ENCODE measurements at regions not wholly inside any gene's neighbourhood (a gene's known extent, or its start where the extent isn't known, plus 50 kb on each side); places are given as distances from the start of the nearest gene placed in this dataset.
"Not testable (repeated sequence)": the region's sequence is repeated elsewhere in the genome, so short reads cannot be mapped to it uniquely, and the experiment has no call there.

GRCh38 chr5:96548905-96549304 lies 113.3 kb upstream of the CAST start:
- Mint-ChIP-seq H3K4me3 (ENCODE audit: low read depth) (no peak overlapping the region), H3K27me3 (peaks cover 2% of the 10 kb centered on the region), H3K4me1 (ENCODE audit: low read depth) (peaks cover 1% of the 10 kb centered on the region), H3K27ac (no peak overlapping the region), H3K9me3 (ENCODE audit: low read depth) (peaks cover 10% of the 10 kb centered on the region), H3K36me3 (ENCODE audit: insufficient read depth) (no peaks in the 10 kb centered on the region)
- DNase-seq (ENCODE audit: low spot score, unreplicated experiment): no peak
- no peak for TF ChIP-seq CTCF (IDR thresholded peaks at IDR 0.05; ENCODE audit: unreplicated experiment)

DNA sequence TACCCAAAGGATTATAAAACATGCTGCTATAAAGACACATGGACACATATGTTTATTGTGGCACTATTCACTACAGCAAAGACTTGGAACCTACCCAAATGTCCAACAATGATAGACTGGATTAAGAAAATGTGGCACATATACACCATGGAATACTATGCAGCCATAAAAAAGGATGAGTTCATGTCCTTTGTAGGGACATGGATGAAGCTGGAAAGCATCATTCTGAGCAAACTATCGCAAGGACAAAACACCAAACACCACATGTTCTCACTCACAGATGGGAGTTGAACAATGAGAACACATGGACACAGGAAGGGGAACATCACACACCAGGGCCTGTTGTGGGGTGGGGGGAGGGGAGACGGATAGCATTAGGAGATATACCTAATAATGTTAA lies 101.3 kb upstream of the CAST start:
- DNase-seq (ENCODE audit: low spot score, unreplicated experiment); H3K36me3 Mint-ChIP-seq (ENCODE audit: insufficient read depth); H3K4me1 Mint-ChIP-seq (ENCODE audit: low read depth); H3K4me3 Mint-ChIP-seq (ENCODE audit: low read depth); H3K9me3 Mint-ChIP-seq (ENCODE audit: low read depth); H3K27me3 Mint-ChIP-seq; H3K27ac Mint-ChIP-seq: not testable (repeated sequence)

DNA sequence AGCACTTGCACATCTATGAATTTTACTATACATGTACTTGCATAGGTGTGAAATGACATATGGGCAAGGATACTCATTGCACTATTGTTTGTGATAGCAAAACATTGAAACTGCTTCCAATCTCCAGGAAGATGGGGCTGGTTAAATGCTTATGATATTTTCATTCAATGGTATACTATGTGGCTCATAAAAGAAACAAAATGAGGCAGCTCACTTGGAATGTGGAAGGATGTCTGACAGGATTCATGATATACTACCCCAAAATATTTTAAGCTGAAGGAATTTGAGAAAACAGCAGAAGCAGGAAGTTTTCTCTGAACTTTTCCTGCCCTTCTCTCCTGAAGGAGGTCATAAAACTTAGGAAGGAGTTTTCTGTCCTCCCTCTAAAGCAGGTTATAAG lies 99.6 kb upstream of the CAST start:
- H3K27ac Mint-ChIP-seq: no peak overlapping the region
- TF ChIP-seq CTCF (IDR thresholded peaks at IDR 0.05; ENCODE audit: unreplicated experiment): no peak
- no peak for DNase-seq (ENCODE audit: low spot score, unreplicated experiment)
- no peaks in the 10 kb centered on the region for H3K36me3 Mint-ChIP-seq (ENCODE audit: insufficient read depth)
- no peaks in the 10 kb centered on the region for H3K27me3 Mint-ChIP-seq
- H3K4me1 Mint-ChIP-seq (ENCODE audit: low read depth): no peaks in the 10 kb centered on the region
- H3K9me3 Mint-ChIP-seq (ENCODE audit: low read depth): no peaks in the 10 kb centered on the region
- H3K4me3 Mint-ChIP-seq (ENCODE audit: low read depth): no peak overlapping the region

DNA sequence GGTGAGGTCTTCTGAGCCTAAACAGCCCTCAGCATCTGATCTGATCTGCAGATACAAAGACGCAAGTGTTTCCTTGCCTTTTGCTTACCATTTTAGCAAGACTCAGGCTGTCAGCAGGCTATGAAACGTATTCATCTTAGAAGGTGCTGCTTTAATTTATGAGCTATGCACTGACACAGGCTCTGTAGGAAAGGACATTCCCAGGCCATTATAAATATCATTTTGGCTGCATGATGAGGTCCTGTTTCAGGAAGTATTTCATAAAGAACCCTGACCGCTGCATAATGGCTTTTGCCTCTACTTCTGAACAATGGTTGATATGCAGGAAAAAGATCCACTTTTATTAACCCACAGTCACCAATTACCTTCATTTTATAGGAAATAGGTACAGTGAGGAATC lies 98.4 kb upstream of the CAST start:
- no peak overlapping the region for H3K4me3 Mint-ChIP-seq (ENCODE audit: low read depth)
- no peak for TF ChIP-seq CTCF (IDR thresholded peaks at IDR 0.05; ENCODE audit: unreplicated experiment)
- H3K4me1 Mint-ChIP-seq (ENCODE audit: low read depth): no peaks in the 10 kb centered on the region
- H3K27me3 Mint-ChIP-seq: no peaks in the 10 kb centered on the region
- no peak overlapping the region for H3K27ac Mint-ChIP-seq
- H3K36me3 Mint-ChIP-seq (ENCODE audit: insufficient read depth): no peaks in the 10 kb centered on the region
- H3K9me3 Mint-ChIP-seq (ENCODE audit: low read depth): no peaks in the 10 kb centered on the region
- DNase-seq (ENCODE audit: low spot score, unreplicated experiment): no peak

DNA sequence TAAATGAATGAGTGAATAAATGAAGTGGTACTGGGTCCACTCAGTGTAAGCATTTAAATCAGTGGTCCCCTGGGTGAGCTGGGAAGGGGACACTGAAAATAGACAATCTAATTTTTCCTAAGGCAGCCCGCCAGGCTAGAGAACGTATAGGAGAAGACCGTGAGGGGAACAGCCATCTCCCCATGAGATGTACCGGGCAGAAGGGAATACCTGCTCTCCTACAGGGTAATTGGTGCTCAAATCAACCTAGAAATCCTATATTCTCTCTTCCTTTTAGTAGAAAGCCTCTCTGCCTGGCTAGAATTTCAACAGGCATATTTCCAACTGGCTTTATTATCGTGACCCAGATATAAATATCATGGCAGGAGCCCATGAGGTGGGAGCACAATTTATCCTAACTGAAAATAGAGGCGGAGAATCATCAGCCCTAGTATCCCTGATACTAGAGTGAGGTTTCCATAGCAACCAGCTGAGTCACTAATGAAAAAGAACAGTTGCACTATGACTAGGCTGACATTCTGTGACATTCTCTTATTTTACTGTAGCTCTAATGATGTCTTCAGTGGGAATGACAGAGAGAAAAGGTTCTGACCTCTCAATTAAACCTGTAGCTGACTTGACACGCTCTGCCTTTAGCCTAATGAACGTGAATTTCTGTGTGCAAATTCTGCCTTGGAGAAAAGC lies 96.5 kb upstream of the CAST start:
- no peak overlapping the region for H3K27ac Mint-ChIP-seq

More for the DNA sequence above, 96.5 kb upstream of the CAST start:
- H3K9me3 Mint-ChIP-seq (ENCODE audit: low read depth): no peaks in the 10 kb centered on the region
- no peak for TF ChIP-seq CTCF (IDR thresholded peaks at IDR 0.05; ENCODE audit: unreplicated experiment)
- no peak overlapping the region for H3K4me3 Mint-ChIP-seq (ENCODE audit: low read depth)
- H3K4me1 Mint-ChIP-seq (ENCODE audit: low read depth): no peaks in the 10 kb centered on the region
- H3K27me3 Mint-ChIP-seq: peaks cover 3% of the 10 kb centered on the region
- H3K36me3 Mint-ChIP-seq (ENCODE audit: insufficient read depth): no peaks in the 10 kb centered on the region
- no peak for DNase-seq (ENCODE audit: low spot score, unreplicated experiment)

All from progenitor cell of endocrine pancreas (in vitro differentiated cells).